Activated T-cell treated with anti-CD3 and anti-CD28 coated beads for 4 hours (primary cell): ENCODE measurements at regions not wholly inside any gene's neighbourhood (a gene's known extent, or its start where the extent isn't known, plus 50 kb on each side); places are given as distances from the start of the nearest gene placed in this dataset.
"Not testable (repeated sequence)": the region's sequence is repeated elsewhere in the genome, so short reads cannot be mapped to it uniquely, and the experiment has no call there.

Experiments
- DNase-seq: peaks from one replicate; pipeline ENCODE4 v3.0.0-alpha.2; 2020

GRCh38 chr6:27531772-27532459 is 59.0 kb upstream of the ZNF184 start:
- DNase-seq = no peak

- DNase-seq = not testable (repeated sequence)
Observed at GRCh38 chr6:27529796-27530195, 56.9 kb upstream of the ZNF184 start.

- no peak for DNase-seq
Observed at GRCh38 chr6:27528714-27529113, 55.8 kb upstream of the ZNF184 start.
